KMS-11 (cell line): ENCODE measurements at regions not wholly inside any gene's neighbourhood (a gene's known extent, or its start where the extent isn't known, plus 50 kb on each side); places are given as distances from the start of the nearest gene placed in this dataset.

Experiments used
- H2AFZ ChIP-seq: fragments of 200-600 bp; sonication (generic); 2 replicates; pipeline ENCODE4 v1.6.1; 2016; ENCODE audit warnings: antibody characterized with exemption, mixed run types, low read depth
- H3K27ac ChIP-seq: fragments of 200-600 bp; sonication (generic); 2 replicates; pipeline ENCODE4 v1.6.1; 2016; ENCODE audit warnings: mild to moderate bottlenecking, mixed run types
- H3K27me3 ChIP-seq: fragments of 200-600 bp; sonication (generic); 2 replicates; pipeline ENCODE4 v1.6.1; 2017; ENCODE audit warnings: mild to moderate bottlenecking, low read depth, mixed run types, moderate library complexity; ENCODE audit not compliant: insufficient read depth
- H3K36me3 ChIP-seq: fragments of 200-600 bp; sonication (generic); 2 replicates; pipeline ENCODE4 v1.6.1; 2017; ENCODE audit warnings: mild to moderate bottlenecking, mixed run types; ENCODE audit not compliant: insufficient read depth
- H3K4me1 ChIP-seq: fragments of 200-600 bp; sonication (generic); 2 replicates; pipeline ENCODE4 v1.6.1; 2016; ENCODE audit warnings: mild to moderate bottlenecking, low read depth, mixed run types; ENCODE audit not compliant: poor library complexity, severe bottlenecking
- H3K4me2 ChIP-seq: fragments of 200-600 bp; sonication (generic); 2 replicates; pipeline ENCODE4 v1.7.0; 2016; ENCODE audit warnings: mild to moderate bottlenecking, mixed run types
- H3K4me3 ChIP-seq: fragments of 200-600 bp; sonication (generic); IDR thresholded peaks from 2 replicates; pipeline ENCODE4 v1.6.1; 2017; ENCODE audit warnings: low read depth, low read length, mixed read lengths; ENCODE audit not compliant: insufficient read depth
- H3K79me2 ChIP-seq: fragments of 200-600 bp; sonication (generic); 2 replicates; pipeline ENCODE4 v1.6.1; 2016; ENCODE audit warnings: low read depth, mixed run types; ENCODE audit not compliant: insufficient read depth
- H3K9ac ChIP-seq: fragments of 200-600 bp; sonication (generic); 2 replicates; pipeline ENCODE4 v1.6.1; 2016; ENCODE audit warnings: mild to moderate bottlenecking, mixed run types
- H4K20me1 ChIP-seq: fragments of 200-600 bp; sonication (generic); 2 replicates; pipeline ENCODE4 v1.6.1; 2016; ENCODE audit warnings: mild to moderate bottlenecking, mixed run types; ENCODE audit not compliant: insufficient read depth
- CTCF ChIP-seq: fragments of 200-600 bp; sonication (generic); conservative IDR thresholded peaks from 2 replicates; pipeline ENCODE4 v1.6.1; 2017; ENCODE audit warnings: low read depth, mild to moderate bottlenecking, antibody characterized with exemption, low read length, moderate library complexity, mixed read lengths

GRCh38 chr1:58108783-58109182 lies 437.7 kb downstream of the OMA1 start:
- Histone ChIP-seq H3K27me3 (no peaks in the 10 kb centered on the region), H3K79me2 (no peaks in the 10 kb centered on the region), H3K27ac (no peak overlapping the region), H3K4me1 (no peaks in the 10 kb centered on the region), H2AFZ (no peak overlapping the region), H3K4me2 (no peak overlapping the region), H3K9ac (no peak overlapping the region), H3K36me3 (no peaks in the 10 kb centered on the region), H4K20me1 (no peaks in the 10 kb centered on the region), H3K4me3 (no peak overlapping the region)
- no peak for TF ChIP-seq CTCF

- H3K9ac ChIP-seq = no peak overlapping the region
- H3K79me2 ChIP-seq = no peaks in the 10 kb centered on the region
- H3K36me3 ChIP-seq = no peaks in the 10 kb centered on the region
- H3K4me3 ChIP-seq = no peak overlapping the region
- TF ChIP-seq CTCF = no peak
- H4K20me1 ChIP-seq = no peaks in the 10 kb centered on the region
- no peak overlapping the region for H3K27ac ChIP-seq
- no peaks in the 10 kb centered on the region for H3K27me3 ChIP-seq
- no peaks in the 10 kb centered on the region for H3K4me1 ChIP-seq
- no peak overlapping the region for H2AFZ ChIP-seq
- no peak overlapping the region for H3K4me2 ChIP-seq
These were observed 438.6 kb downstream of the OMA1 start for GRCh38 chr1:58107943-58108342.

- H3K9ac ChIP-seq = no peak overlapping the region
- no peak for TF ChIP-seq CTCF
- H3K27ac ChIP-seq = no peak overlapping the region
- no peak overlapping the region for H3K4me2 ChIP-seq
- H4K20me1 ChIP-seq = no peaks in the 10 kb centered on the region
- no peaks in the 10 kb centered on the region for H3K79me2 ChIP-seq
- no peak overlapping the region for H3K4me3 ChIP-seq
- H3K36me3 ChIP-seq = no peaks in the 10 kb centered on the region
- H3K27me3 ChIP-seq = no peaks in the 10 kb centered on the region
- H2AFZ ChIP-seq = no peak overlapping the region
- H3K4me1 ChIP-seq = no peaks in the 10 kb centered on the region
These were observed 441.6 kb downstream of the OMA1 start for GRCh38 chr1:58104960-58105359.

- Histone ChIP-seq H2AFZ (no peak overlapping the region), H3K4me3 (no peak overlapping the region), H3K36me3 (no peaks in the 10 kb centered on the region), H3K4me1 (no peaks in the 10 kb centered on the region), H3K27ac (no peak overlapping the region), H3K4me2 (no peak overlapping the region), H3K9ac (no peak overlapping the region), H3K79me2 (no peaks in the 10 kb centered on the region), H3K27me3 (no peaks in the 10 kb centered on the region), H4K20me1 (no peaks in the 10 kb centered on the region)
- no peak for TF ChIP-seq CTCF
These were observed 449.8 kb downstream of the OMA1 start for GRCh38 chr1:58096714-58097113.

- no peak for TF ChIP-seq CTCF
- no peaks in the 10 kb centered on the region for H3K4me1 ChIP-seq
- H3K4me2 ChIP-seq = no peak overlapping the region
- H4K20me1 ChIP-seq = no peaks in the 10 kb centered on the region
- H3K27me3 ChIP-seq = no peaks in the 10 kb centered on the region
- no peak overlapping the region for H2AFZ ChIP-seq
- H3K27ac ChIP-seq = no peak overlapping the region
- no peak overlapping the region for H3K9ac ChIP-seq
- no peak overlapping the region for H3K4me3 ChIP-seq
- H3K79me2 ChIP-seq = no peaks in the 10 kb centered on the region
- no peaks in the 10 kb centered on the region for H3K36me3 ChIP-seq
These were observed 451.3 kb downstream of the OMA1 start for GRCh38 chr1:58095183-58095582.
